Erythroblast (primary cell): ENCODE measurements at regions not wholly inside any gene's neighbourhood (a gene's known extent, or its start where the extent isn't known, plus 50 kb on each side); places are given as distances from the start of the nearest gene placed in this dataset.
A peak's percentile ranks its signal among the peaks of the same experiment; 100 is the strongest.
"Not testable (repeated sequence)": the region's sequence is repeated elsewhere in the genome, so short reads cannot be mapped to it uniquely, and the experiment has no call there.

Source experiments
- DNase-seq, 2 experiments: peaks; one replicate each; lab custom pipeline; 2025; lab: John Stamatoyannopoulos, UW
- GATA1 ChIP-seq: IDR thresholded peaks from 2 replicates; pipeline ENCODE4 v1.6.1; 2011; ENCODE audit warnings: low read depth, mild to moderate bottlenecking, control low read depth, low read length, moderate library complexity
- POLR2A ChIP-seq: IDR thresholded peaks from 2 replicates; pipeline ENCODE4 v1.6.1; 2011; ENCODE audit warnings: mild to moderate bottlenecking, low read length

- no peak for TF ChIP-seq POLR2A
- DNase-seq = no peak
These were observed 80.6 kb upstream of the HMCN1 start for GRCh38 chr1:185653615-185654014.

GRCh38 chr1:185652348-185652747 lies 81.8 kb upstream of the HMCN1 start:
- TF ChIP-seq GATA1 = no peak
- no peak for TF ChIP-seq POLR2A
- peak; percentile 6 to 19 for DNase-seq

GRCh38 chr1:185650602-185651230 lies 83.5 kb upstream of the HMCN1 start:
- TF ChIP-seq POLR2A = no peak
- TF ChIP-seq GATA1 = no peak
- DNase-seq = no peak

- DNase-seq = no peak
- TF ChIP-seq POLR2A (no peak), GATA1 (no peak)
These were observed 85.2 kb upstream of the HMCN1 start for GRCh38 chr1:185648858-185649589.

- not testable (repeated sequence) for DNase-seq
These were observed 86.5 kb upstream of the HMCN1 start for GRCh38 chr1:185647597-185648267.

GRCh38 chr1:185646202-185646683 lies 87.9 kb upstream of the HMCN1 start:
- no peak for TF ChIP-seq POLR2A
- no peak for TF ChIP-seq GATA1

GRCh38 chr1:185645686-185646085 lies 88.5 kb upstream of the HMCN1 start:
- DNase-seq = no peak
- TF ChIP-seq GATA1 = no peak

More at GRCh38 chr1:185646202-185646683, 87.9 kb upstream of the HMCN1 start:
- DNase-seq = no peak

GRCh38 chr1:185645162-185645640 lies 89.0 kb upstream of the HMCN1 start:
- DNase-seq = no peak
- TF ChIP-seq POLR2A (no peak), GATA1 (no peak)

- TF ChIP-seq POLR2A (no peak), GATA1 (no peak)
- no peak for DNase-seq
These were observed 89.7 kb upstream of the HMCN1 start for GRCh38 chr1:185644531-185644930.

GRCh38 chr1:185636848-185637247 lies 97.3 kb upstream of the HMCN1 start:
- TF ChIP-seq POLR2A (no peak), GATA1 (no peak)
- DNase-seq = no peak

GRCh38 chr1:185634704-185635103 lies 99.5 kb upstream of the HMCN1 start:
- TF ChIP-seq POLR2A = no peak
- TF ChIP-seq GATA1 = no peak
- DNase-seq = no peak

GRCh38 chr1:185632659-185633423 lies 101.3 kb upstream of the HMCN1 start:
- TF ChIP-seq POLR2A (no peak), GATA1 (no peak)
- DNase-seq = no peak

- TF ChIP-seq POLR2A (no peak), GATA1 (no peak)
- no peak for DNase-seq
These were observed 102.3 kb upstream of the HMCN1 start for GRCh38 chr1:185631843-185632242.

- TF ChIP-seq POLR2A = no peak
- TF ChIP-seq GATA1 = no peak
- DNase-seq = no peak
These were observed 106.3 kb upstream of the HMCN1 start for GRCh38 chr1:185627761-185628501.
